ENCODE measurements at regions not wholly inside any gene's neighbourhood (a gene's known extent, or its start where the extent isn't known, plus 50 kb on each side); places are given as distances from the start of the nearest gene placed in this dataset.

GRCh38 chr2:13542642-13543041 lies 825.9 kb downstream of the TRIB2 start:
- TF ChIP-seq, protein P1, sequence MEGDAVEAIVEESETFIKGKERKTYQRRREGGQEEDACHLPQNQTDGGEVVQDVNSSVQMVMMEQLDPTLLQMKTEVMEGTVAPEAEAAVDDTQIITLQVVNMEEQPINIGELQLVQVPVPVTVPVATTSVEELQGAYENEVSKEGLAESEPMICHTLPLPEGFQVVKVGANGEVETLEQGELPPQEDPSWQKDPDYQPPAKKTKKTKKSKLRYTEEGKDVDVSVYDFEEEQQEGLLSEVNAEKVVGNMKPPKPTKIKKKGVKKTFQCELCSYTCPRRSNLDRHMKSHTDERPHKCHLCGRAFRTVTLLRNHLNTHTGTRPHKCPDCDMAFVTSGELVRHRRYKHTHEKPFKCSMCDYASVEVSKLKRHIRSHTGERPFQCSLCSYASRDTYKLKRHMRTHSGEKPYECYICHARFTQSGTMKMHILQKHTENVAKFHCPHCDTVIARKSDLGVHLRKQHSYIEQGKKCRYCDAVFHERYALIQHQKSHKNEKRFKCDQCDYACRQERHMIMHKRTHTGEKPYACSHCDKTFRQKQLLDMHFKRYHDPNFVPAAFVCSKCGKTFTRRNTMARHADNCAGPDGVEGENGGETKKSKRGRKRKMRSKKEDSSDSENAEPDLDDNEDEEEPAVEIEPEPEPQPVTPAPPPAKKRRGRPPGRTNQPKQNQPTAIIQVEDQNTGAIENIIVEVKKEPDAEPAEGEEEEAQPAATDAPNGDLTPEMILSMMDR (IDR thresholded peaks at IDR 0.05), result no peak
- no peak for TF ChIP-seq POLR2A (IDR thresholded peaks at IDR 0.05)

Measured in heart left ventricle (tissue), 13 donors.